ENCODE measurements at regions not wholly inside any gene's neighbourhood (a gene's known extent, or its start where the extent isn't known, plus 50 kb on each side); places are given as distances from the start of the nearest gene placed in this dataset.

DNA sequence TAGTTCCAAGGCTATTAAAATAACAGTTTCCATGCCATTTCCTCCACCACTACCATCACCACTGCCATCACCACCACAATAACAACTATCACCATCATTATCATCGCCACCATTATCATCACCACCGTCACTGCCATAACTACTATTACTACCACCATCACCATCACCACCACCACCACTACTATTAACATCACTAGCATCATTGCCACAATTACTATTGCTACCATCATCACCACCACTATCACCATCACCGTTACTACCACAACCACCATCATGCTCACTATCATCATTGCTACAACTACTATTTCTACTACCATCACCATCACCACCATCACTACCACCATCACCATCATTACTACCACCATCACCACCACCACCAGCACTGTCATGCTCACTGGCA is 185.9 kb upstream of the MAF start:
- in situ Hi-C loops (cut with HindIII; ENCODE audit: low pct_unique_long_range_greater_than_20kb, low sequenced_read_pairs), result no loop called here
- H3K4me1 ChIP-seq (ENCODE audit: control insufficient read depth, insufficient read depth, low read length), result no peaks in the 10 kb centered on the region
- no peaks in the 10 kb centered on the region for H3K36me3 ChIP-seq (ENCODE audit: control insufficient read depth, insufficient read depth, low read length)
- ChIA-PET CTCF (no interaction called here), POLR2A (no interaction called here)
- DNase-seq (ENCODE audit: low read depth, low spot score) (no peak), ATAC-seq (no peak)
- TF ChIP-seq SIN3A (IDR thresholded peaks at IDR 0.05; ENCODE audit: borderline replicate concordance, insufficient read depth, low read depth, low read length) (no peak), TCF7L2 (IDR thresholded peaks at IDR 0.05; ENCODE audit: low read depth, low read length) (no peak), POLR2AphosphoS5 (IDR thresholded peaks at IDR 0.05; ENCODE audit: low read depth, low read length) (no peak)
- TF ChIP-seq, protein P1, sequence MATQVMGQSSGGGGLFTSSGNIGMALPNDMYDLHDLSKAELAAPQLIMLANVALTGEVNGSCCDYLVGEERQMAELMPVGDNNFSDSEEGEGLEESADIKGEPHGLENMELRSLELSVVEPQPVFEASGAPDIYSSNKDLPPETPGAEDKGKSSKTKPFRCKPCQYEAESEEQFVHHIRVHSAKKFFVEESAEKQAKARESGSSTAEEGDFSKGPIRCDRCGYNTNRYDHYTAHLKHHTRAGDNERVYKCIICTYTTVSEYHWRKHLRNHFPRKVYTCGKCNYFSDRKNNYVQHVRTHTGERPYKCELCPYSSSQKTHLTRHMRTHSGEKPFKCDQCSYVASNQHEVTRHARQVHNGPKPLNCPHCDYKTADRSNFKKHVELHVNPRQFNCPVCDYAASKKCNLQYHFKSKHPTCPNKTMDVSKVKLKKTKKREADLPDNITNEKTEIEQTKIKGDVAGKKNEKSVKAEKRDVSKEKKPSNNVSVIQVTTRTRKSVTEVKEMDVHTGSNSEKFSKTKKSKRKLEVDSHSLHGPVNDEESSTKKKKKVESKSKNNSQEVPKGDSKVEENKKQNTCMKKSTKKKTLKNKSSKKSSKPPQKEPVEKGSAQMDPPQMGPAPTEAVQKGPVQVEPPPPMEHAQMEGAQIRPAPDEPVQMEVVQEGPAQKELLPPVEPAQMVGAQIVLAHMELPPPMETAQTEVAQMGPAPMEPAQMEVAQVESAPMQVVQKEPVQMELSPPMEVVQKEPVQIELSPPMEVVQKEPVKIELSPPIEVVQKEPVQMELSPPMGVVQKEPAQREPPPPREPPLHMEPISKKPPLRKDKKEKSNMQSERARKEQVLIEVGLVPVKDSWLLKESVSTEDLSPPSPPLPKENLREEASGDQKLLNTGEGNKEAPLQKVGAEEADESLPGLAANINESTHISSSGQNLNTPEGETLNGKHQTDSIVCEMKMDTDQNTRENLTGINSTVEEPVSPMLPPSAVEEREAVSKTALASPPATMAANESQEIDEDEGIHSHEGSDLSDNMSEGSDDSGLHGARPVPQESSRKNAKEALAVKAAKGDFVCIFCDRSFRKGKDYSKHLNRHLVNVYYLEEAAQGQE (IDR thresholded peaks at IDR 0.05; ENCODE audit: insufficient read depth in 1 of 2, low read depth in 2 of 2, low read length in 1 of 2), result no peak
- TF ChIP-seq, protein P2, sequence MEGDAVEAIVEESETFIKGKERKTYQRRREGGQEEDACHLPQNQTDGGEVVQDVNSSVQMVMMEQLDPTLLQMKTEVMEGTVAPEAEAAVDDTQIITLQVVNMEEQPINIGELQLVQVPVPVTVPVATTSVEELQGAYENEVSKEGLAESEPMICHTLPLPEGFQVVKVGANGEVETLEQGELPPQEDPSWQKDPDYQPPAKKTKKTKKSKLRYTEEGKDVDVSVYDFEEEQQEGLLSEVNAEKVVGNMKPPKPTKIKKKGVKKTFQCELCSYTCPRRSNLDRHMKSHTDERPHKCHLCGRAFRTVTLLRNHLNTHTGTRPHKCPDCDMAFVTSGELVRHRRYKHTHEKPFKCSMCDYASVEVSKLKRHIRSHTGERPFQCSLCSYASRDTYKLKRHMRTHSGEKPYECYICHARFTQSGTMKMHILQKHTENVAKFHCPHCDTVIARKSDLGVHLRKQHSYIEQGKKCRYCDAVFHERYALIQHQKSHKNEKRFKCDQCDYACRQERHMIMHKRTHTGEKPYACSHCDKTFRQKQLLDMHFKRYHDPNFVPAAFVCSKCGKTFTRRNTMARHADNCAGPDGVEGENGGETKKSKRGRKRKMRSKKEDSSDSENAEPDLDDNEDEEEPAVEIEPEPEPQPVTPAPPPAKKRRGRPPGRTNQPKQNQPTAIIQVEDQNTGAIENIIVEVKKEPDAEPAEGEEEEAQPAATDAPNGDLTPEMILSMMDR (IDR thresholded peaks at IDR 0.05), result no peak
- H3K27ac ChIP-seq (ENCODE audit: low read length), result no peak overlapping the region
- no peaks in the 10 kb centered on the region for H3K27me3 ChIP-seq (ENCODE audit: control insufficient read depth, insufficient read depth, low read length)
- no peaks in the 10 kb centered on the region for H3K9me3 ChIP-seq (ENCODE audit: control insufficient read depth, insufficient read depth, low read depth, low read length)
- H3K4me3 ChIP-seq (ENCODE audit: low read depth in 2 of 2, low read length in 2 of 2), result no peak overlapping the region
- BruUV-seq (replicated peaks), result no TSS peak
- intact Hi-C loops (cut with micrococcal nuclease; ENCODE audit: unreplicated experiment), result no loop called here

DNA sequence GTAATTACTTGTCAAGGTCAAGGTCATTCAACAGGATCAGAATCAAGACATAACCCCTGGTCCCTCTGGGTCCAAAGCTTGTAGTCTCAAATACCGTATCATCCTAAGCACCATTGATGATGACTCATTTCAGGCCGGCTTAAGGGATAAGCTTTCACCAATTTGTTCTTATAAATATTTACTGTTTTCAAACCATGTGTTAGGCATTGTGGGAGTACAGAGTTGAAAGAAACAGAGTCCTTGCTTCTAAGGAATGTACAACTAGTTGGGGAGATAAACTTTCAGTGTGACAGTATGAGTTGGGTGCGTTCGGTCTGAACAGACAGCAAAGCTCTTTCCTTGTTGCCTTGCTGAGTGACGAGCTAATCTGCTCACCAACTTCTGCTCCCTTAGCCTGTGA is 183.5 kb upstream of the MAF start:
- CTCF ChIA-PET, result no interaction called here
- TF ChIP-seq, protein P2 (IDR thresholded peaks at IDR 0.05), result no peak
- TF ChIP-seq POLR2AphosphoS5 (IDR thresholded peaks at IDR 0.05; ENCODE audit: low read depth, low read length), result no peak
- TF ChIP-seq TCF7L2 (IDR thresholded peaks at IDR 0.05; ENCODE audit: low read depth, low read length), result no peak
- TF ChIP-seq, protein P1 (IDR thresholded peaks at IDR 0.05; ENCODE audit: insufficient read depth in 1 of 2, low read depth in 2 of 2, low read length in 1 of 2), result no peak
- TF ChIP-seq SIN3A (IDR thresholded peaks at IDR 0.05; ENCODE audit: borderline replicate concordance, insufficient read depth, low read depth, low read length), result no peak
- POLR2A ChIA-PET, result no interaction called here
- H3K27ac ChIP-seq (ENCODE audit: low read length), result no peak overlapping the region
- no peaks in the 10 kb centered on the region for H3K4me1 ChIP-seq (ENCODE audit: control insufficient read depth, insufficient read depth, low read length)
- in situ Hi-C loops (cut with HindIII; ENCODE audit: low pct_unique_long_range_greater_than_20kb, low sequenced_read_pairs) (no loop called here), intact Hi-C loops (cut with micrococcal nuclease; ENCODE audit: unreplicated experiment) (no loop called here)
- ATAC-seq (no peak), DNase-seq (ENCODE audit: low read depth, low spot score) (no peak)
- BruUV-seq (replicated peaks), result no TSS peak
- no peaks in the 10 kb centered on the region for H3K36me3 ChIP-seq (ENCODE audit: control insufficient read depth, insufficient read depth, low read length)
- no peaks in the 10 kb centered on the region for H3K9me3 ChIP-seq (ENCODE audit: control insufficient read depth, insufficient read depth, low read depth, low read length)
- no peaks in the 10 kb centered on the region for H3K27me3 ChIP-seq (ENCODE audit: control insufficient read depth, insufficient read depth, low read length)
- H3K4me3 ChIP-seq (ENCODE audit: low read depth in 2 of 2, low read length in 2 of 2), result no peak overlapping the region
